HCT116 (cell line): ENCODE measurements at regions not wholly inside any gene's neighbourhood (a gene's known extent, or its start where the extent isn't known, plus 50 kb on each side); places are given as distances from the start of the nearest gene placed in this dataset.

ENCODE experiments used
- EZH2 ChIP-seq: fragments of 200-600 bp; sonication (generic); IDR thresholded peaks from 2 replicates; pipeline ENCODE4 v1.6.1; 2017; ENCODE audit warnings: antibody characterized with exemption, mixed run types
- POLR2AphosphoS5 ChIP-seq: IDR thresholded peaks from 2 replicates; pipeline ENCODE4 v1.6.1; 2011; ENCODE audit warnings: mild to moderate bottlenecking, low read depth, low read length, moderate library complexity
- TF ChIP-seq, protein P1 (sequence below): IDR thresholded peaks from 2 replicates; pipeline ENCODE4 v1.6.1; 2012
- TF ChIP-seq, protein P2 (sequence below): IDR thresholded peaks from 2 replicates; pipeline ENCODE4 v1.6.1; 2012
- TF ChIP-seq, protein P3 (sequence below): IDR thresholded peaks from 2 replicates; pipeline ENCODE4 v1.6.1; 2012; ENCODE audit warnings: low read depth
- TF ChIP-seq, protein P4 (sequence below), 3 experiments: fragments of 200-600 bp in 1 of 3; sonication (generic) in 1 of 3; IDR thresholded peaks in 2 of 3; conservative IDR thresholded peaks in 1 of 3; 2 replicates each; pipeline ENCODE4 v1.5.1; 2012 to 2017; ENCODE audit warnings: low read depth in 2 of 3, low read length in 2 of 3, antibody characterized with exemption in 1 of 3, borderline replicate concordance in 1 of 3, control low read depth in 1 of 3, mild to moderate bottlenecking in 1 of 3, mixed read lengths in 1 of 3, mixed run types in 1 of 3, moderate library complexity in 1 of 3; ENCODE audit not compliant: insufficient read depth in 1 of 3

DNA sequence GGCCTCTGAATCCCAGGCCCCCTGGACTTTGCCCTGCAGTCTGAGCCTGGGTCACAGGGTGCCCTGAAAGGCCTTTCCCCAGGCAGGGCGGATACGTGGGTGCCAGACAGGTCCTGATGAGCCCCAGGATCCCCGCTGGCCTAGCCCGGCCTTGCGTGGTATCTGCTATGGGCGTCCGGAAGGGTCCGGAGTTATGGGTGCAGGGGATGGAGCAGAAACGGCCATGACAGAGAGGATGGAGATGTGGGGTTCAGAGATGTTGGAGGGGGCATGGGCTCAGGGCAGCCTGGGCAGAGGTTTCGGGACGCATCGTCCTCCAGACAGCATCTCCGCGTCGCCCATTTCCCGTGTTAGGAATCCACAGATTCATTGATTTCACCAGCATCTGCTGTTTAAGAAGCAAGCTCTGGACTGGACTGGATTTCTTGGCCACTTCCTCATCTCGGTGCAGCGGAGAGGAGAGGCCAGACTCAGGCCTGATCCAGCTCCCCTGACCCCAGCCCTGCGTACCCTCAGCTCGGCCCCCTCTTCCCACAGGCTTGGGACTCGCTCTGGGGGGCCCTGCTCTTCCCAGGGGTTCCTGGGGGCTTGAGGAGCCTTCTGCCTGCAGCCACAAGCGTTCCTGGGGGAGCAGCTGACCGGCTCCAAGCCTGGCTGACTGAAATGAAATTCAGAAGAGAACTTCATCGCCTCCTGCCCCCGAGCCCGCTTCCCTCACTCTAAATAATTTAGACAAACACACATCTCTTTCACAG, 86.9 kb upstream of the ADRA2C start:
- TF ChIP-seq, protein P1, sequence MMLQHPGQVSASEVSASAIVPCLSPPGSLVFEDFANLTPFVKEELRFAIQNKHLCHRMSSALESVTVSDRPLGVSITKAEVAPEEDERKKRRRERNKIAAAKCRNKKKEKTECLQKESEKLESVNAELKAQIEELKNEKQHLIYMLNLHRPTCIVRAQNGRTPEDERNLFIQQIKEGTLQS = no peak
- TF ChIP-seq, protein P2, sequence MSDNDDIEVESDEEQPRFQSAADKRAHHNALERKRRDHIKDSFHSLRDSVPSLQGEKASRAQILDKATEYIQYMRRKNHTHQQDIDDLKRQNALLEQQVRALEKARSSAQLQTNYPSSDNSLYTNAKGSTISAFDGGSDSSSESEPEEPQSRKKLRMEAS = no peak
- TF ChIP-seq, protein P3, sequence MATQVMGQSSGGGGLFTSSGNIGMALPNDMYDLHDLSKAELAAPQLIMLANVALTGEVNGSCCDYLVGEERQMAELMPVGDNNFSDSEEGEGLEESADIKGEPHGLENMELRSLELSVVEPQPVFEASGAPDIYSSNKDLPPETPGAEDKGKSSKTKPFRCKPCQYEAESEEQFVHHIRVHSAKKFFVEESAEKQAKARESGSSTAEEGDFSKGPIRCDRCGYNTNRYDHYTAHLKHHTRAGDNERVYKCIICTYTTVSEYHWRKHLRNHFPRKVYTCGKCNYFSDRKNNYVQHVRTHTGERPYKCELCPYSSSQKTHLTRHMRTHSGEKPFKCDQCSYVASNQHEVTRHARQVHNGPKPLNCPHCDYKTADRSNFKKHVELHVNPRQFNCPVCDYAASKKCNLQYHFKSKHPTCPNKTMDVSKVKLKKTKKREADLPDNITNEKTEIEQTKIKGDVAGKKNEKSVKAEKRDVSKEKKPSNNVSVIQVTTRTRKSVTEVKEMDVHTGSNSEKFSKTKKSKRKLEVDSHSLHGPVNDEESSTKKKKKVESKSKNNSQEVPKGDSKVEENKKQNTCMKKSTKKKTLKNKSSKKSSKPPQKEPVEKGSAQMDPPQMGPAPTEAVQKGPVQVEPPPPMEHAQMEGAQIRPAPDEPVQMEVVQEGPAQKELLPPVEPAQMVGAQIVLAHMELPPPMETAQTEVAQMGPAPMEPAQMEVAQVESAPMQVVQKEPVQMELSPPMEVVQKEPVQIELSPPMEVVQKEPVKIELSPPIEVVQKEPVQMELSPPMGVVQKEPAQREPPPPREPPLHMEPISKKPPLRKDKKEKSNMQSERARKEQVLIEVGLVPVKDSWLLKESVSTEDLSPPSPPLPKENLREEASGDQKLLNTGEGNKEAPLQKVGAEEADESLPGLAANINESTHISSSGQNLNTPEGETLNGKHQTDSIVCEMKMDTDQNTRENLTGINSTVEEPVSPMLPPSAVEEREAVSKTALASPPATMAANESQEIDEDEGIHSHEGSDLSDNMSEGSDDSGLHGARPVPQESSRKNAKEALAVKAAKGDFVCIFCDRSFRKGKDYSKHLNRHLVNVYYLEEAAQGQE = no peak
- TF ChIP-seq POLR2AphosphoS5 (no peak), EZH2 (no peak)
- TF ChIP-seq, protein P4, sequence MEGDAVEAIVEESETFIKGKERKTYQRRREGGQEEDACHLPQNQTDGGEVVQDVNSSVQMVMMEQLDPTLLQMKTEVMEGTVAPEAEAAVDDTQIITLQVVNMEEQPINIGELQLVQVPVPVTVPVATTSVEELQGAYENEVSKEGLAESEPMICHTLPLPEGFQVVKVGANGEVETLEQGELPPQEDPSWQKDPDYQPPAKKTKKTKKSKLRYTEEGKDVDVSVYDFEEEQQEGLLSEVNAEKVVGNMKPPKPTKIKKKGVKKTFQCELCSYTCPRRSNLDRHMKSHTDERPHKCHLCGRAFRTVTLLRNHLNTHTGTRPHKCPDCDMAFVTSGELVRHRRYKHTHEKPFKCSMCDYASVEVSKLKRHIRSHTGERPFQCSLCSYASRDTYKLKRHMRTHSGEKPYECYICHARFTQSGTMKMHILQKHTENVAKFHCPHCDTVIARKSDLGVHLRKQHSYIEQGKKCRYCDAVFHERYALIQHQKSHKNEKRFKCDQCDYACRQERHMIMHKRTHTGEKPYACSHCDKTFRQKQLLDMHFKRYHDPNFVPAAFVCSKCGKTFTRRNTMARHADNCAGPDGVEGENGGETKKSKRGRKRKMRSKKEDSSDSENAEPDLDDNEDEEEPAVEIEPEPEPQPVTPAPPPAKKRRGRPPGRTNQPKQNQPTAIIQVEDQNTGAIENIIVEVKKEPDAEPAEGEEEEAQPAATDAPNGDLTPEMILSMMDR (IDR thresholded peaks at IDR 0.05 in 2 of 3, conservative IDR thresholded peaks at IDR 0.05 in 1 of 3; ENCODE audit: borderline replicate concordance in 1 of 3, insufficient read depth in 1 of 3, low read depth in 2 of 3, low read length in 2 of 3) = no peak
